ENCODE measurements at regions not wholly inside any gene's neighbourhood (a gene's known extent, or its start where the extent isn't known, plus 50 kb on each side); places are given as distances from the start of the nearest gene placed in this dataset.
A peak's percentile ranks its signal among the peaks of the same experiment; 100 is the strongest.

- TF ChIP-seq KDM5A (IDR thresholded peaks at IDR 0.05; ENCODE audit: low read length) (no peak), CTCF (IDR thresholded peaks at IDR 0.05; ENCODE audit: control extremely low read depth in 1 of 3, insufficient read depth in 1 of 3, low read depth in 1 of 3, low read length in 3 of 3) (no peak), POLR2AphosphoS5 (IDR thresholded peaks at IDR 0.05; ENCODE audit: low read depth, low read length) (no peak), RAD21 (IDR thresholded peaks at IDR 0.05 in 1 of 2, conservative IDR thresholded peaks at IDR 0.05 in 1 of 2; ENCODE audit: low read depth in 2 of 2, low read length in 2 of 2) (no peak), NRF1 (IDR thresholded peaks at IDR 0.05; ENCODE audit: low read depth, low read length) (no peak), EZH2 (IDR thresholded peaks at IDR 0.05; ENCODE audit: low read depth, low read length, severe bottlenecking) (no peak), EGR1 (IDR thresholded peaks at IDR 0.05; ENCODE audit: borderline replicate concordance, low read depth, low read length) (no peak), GTF2F1 (IDR thresholded peaks at IDR 0.05; ENCODE audit: borderline replicate concordance, low read depth, low read length) (no peak), CHD2 (IDR thresholded peaks at IDR 0.05; ENCODE audit: low read length) (no peak), SIN3A (conservative IDR thresholded peaks at IDR 0.05 in 1 of 2, IDR thresholded peaks at IDR 0.05 in 1 of 2; ENCODE audit: low read depth in 1 of 2, low read length in 2 of 2) (no peak), SP1 (IDR thresholded peaks at IDR 0.05; ENCODE audit: low read depth, low read length) (0 out of 2 replicates have a peak, but pooled peaks have one; percentile 9), POLR2A (IDR thresholded peaks at IDR 0.05; ENCODE audit: control extremely low read depth in 1 of 2, low read depth in 2 of 2, low read length in 2 of 2) (no peak), BACH1 (IDR thresholded peaks at IDR 0.05; ENCODE audit: low read length) (peak; percentile 96), FOSL1 (IDR thresholded peaks at IDR 0.05; ENCODE audit: insufficient read depth, low read depth, low read length) (no peak)
These were observed 277.8 kb upstream of the NEBL start for GRCh38 chr10:21174715-21175495.
